ENCODE measurements at regions not wholly inside any gene's neighbourhood (a gene's known extent, or its start where the extent isn't known, plus 50 kb on each side); places are given as distances from the start of the nearest gene placed in this dataset.

DNA sequence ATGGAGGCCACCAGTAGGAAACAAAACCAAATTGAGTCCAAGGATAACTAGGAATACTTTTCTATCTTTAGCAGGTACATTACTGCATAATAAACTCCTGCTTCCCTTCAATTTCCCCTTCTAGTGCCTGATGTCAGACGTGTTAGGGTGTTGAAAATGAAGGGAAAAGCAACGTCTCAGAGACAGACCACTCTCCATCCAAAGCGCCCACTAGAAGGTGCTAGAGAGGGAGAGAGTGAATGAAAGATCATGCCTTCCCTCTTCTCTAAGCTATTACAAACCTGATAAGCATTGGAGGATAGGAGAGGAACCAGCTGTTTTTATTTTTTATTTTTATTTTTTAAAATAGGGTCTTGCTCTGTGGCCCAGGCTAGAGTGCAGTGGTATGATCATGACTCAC, 64.1 kb downstream of the ZNF641 start:
- peak in 1 of 2 donors; percentile 8 for DNase-seq

GRCh38 chr12:48285751-48286650, 64.7 kb downstream of the ZNF641 start:
- DNase-seq: peak; percentile 6 to 29

DNA sequence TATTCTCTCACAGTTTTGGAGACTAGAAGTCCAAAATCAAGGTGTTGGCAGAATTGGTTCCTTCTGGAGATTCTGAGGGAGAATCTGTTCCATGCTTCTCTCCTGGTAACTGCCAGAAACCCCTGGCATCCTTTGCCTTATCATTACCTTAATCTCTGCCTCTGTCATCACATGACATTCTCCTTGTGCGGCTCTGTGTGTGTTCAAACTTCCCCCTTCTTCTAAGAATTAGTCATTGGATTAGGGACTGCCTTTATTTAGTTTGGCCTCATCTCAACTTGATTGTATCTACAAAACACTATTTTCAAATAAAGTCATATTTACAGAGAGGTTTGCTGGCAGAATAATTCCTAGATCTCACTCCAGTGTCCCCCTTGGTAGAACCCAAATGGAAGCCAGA, 68.9 kb downstream of the ZNF641 start:
- DNase-seq: no peak

DNA sequence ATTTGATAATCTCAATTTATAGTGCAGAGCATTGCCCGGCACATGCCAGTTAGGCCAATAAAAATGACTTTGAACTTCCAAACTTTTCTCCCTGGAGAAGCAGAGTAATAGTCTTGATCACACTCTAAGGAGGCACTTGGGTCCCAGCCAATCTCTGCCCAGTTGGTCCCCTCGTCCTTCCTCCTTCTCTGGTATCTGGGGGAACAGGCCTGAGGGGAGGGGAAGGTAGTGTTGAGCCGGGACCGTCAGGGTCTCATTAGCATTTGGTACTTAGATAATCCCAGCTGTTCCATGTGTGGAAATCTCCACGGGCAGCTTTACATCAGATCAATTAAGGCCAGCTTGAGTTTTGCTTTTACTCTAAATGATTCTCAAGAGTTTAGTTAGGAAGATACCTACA, 70.1 kb downstream of the ZNF641 start:
- no peak for DNase-seq

- DNase-seq: no peak
Measured at GRCh38 chr12:48279601-48280000, 71.1 kb downstream of the ZNF641 start.

DNA sequence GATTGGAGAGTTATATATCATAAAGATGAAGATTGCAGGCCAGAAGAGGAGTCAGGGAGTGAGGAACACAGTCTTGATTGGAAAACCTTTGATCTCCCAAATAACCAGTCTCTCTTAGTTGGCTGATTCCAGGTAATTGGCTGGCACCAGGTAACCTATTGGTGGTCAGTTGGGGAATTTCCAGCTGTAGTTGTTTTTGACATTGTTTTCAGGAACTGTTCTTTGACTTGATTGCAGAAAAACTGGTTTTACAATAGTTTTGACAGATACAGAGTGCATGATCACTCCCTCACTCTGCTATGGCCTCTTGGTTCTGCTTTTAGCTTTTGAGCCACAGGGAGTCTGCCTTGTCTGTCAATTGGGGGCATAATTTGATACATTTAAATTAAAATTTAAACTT, 71.6 kb downstream of the ZNF641 start:
- DNase-seq: no peak

- no peak for DNase-seq
Measured at GRCh38 chr12:48276621-48277020, 73.5 kb upstream of the OR10AD1 start.

- DNase-seq: no peak
Measured at GRCh38 chr12:48266826-48267225, 63.7 kb upstream of the OR10AD1 start.

DNA sequence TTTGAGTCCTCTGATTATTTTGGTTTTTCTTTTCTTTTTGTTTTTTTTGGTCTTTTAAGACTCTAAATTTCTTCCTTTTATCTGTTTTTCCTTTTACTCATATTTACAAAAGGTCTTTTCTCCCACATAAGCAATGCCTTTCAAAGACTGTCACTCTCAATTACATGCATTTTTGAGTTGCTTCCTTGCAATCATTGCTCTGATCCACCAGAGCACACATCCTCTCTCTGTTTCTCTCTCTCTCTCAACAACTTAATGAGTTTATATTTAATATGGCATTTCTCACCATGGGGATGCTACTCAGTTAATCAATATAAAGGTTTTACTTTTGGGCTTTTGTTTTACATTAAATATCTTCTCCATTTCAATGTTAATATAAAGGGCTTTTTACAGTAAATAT, 62.7 kb upstream of the OR10AD1 start:
- DNase-seq: no peak

DNA sequence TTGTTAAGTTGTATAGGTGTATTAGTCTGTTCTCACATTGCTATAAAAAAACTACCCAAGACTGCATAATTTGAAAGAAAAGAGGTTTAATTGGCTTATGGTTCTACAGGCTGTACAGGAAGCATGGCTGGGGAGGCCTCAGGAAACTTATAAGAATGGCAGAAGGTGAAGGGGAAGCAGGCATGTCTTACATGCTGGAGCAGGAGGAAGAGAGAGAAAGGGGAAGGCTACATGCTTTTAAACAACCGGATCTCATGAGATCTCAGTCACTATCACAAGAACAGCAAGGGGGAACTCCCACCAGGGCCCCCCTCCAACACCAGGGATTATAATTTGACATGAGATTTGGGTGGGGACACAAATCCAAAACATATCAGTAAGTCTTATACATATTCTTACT, 60.5 kb upstream of the OR10AD1 start:
- DNase-seq: no peak

- no peak for DNase-seq
Measured at GRCh38 chr12:48261773-48262172, 58.7 kb upstream of the OR10AD1 start.
